Tibial nerve (tissue), 4 donors: ENCODE measurements at regions not wholly inside any gene's neighbourhood (a gene's known extent, or its start where the extent isn't known, plus 50 kb on each side); places are given as distances from the start of the nearest gene placed in this dataset.

Source experiments
- DNase-seq, 2 donors: peaks; one replicate each; pipeline ENCODE4 v3.0.0-alpha.2; 2019; ENCODE audit warnings: low spot score in 2 of 2
- H3K27ac ChIP-seq, 4 donors: fragments of 200-600 bp; sonication (generic) in 3 of 4; one replicate each; pipeline ENCODE4 v1.5.1; 2017 to 2019; ENCODE audit warnings: mild to moderate bottlenecking in 1 of 4
- H3K27me3 ChIP-seq, 2 donors: fragments of 200-600 bp; sonication (generic) in 1 of 2; one replicate each; pipeline versions ENCODE4 v1.5.1 to v1.6.0; 2017 to 2019
- H3K36me3 ChIP-seq, 3 donors: fragments of 200-600 bp; sonication (generic); one replicate each; pipeline ENCODE4 v1.5.1; 2018 to 2019
- H3K4me1 ChIP-seq, 4 donors: fragments of 200-600 bp; sonication (generic) in 3 of 4; one replicate each; pipeline ENCODE4 v1.5.1; 2017 to 2019
- H3K4me3 ChIP-seq, 4 donors: fragments of 200-600 bp; sonication (generic) in 3 of 4; one replicate each; pipeline ENCODE4 v1.5.1; 2017 to 2019; ENCODE audit warnings: mild to moderate bottlenecking in 1 of 4, moderate library complexity in 1 of 4
- H3K9me3 ChIP-seq, 4 donors: fragments of 200-600 bp; sonication (generic) in 3 of 4; one replicate each; pipeline ENCODE4 v1.5.1; 2017 to 2019
- CTCF ChIP-seq, 5 experiments: fragments of 200-600 bp in 3 of 5; fragments of 450-650 bp in 2 of 5; sonication (generic) in 3 of 5; IDR thresholded peaks; one replicate each; pipeline ENCODE4 v1.5.1; 2016 to 2019; ENCODE audit warnings: antibody characterized with exemption in 5 of 5, mild to moderate bottlenecking in 3 of 5, moderate library complexity in 2 of 5
- EP300 ChIP-seq, 2 donors: sonication (generic); formaldehyde crosslinking; IDR thresholded peaks; one replicate each; pipeline ENCODE4 v1.6.1; 2017; ENCODE audit warnings: antibody characterized with exemption in 2 of 2, mild to moderate bottlenecking in 1 of 2
- POLR2A ChIP-seq, 2 donors: fragments of 450-650 bp; IDR thresholded peaks; one replicate each; pipeline ENCODE4 v1.6.1; 2017; ENCODE audit warnings: antibody characterized with exemption in 2 of 2, mild to moderate bottlenecking in 2 of 2, moderate library complexity in 2 of 2
- WGBS, 2 donors: methylation state at CpG; one replicate each; pipeline ENCODE4 v1.1.5; 2018; 5-methylcytosine and 5-hydroxymethylcytosine counted together

GRCh38 chr2:63695583-63695982 lies 106.8 kb downstream of the MDH1 start:
- Histone ChIP-seq H3K4me3 (no peak overlapping the region), H3K27ac (no peak overlapping the region), H3K9me3 (no peaks in the 10 kb centered on the region), H3K4me1 (no peaks in the 10 kb centered on the region), H3K36me3 (no peaks in the 10 kb centered on the region), H3K27me3 (no peaks in the 10 kb centered on the region)
- DNase-seq: no peak
- TF ChIP-seq POLR2A (IDR thresholded peaks at IDR 0.05) (no peak), CTCF (IDR thresholded peaks at IDR 0.05) (no peak), EP300 (IDR thresholded peaks at IDR 0.05) (no peak)

GRCh38 chr2:63696496-63696895 lies 107.7 kb downstream of the MDH1 start:
- no peak overlapping the region for H3K4me3 ChIP-seq
- H3K4me1 ChIP-seq: no peaks in the 10 kb centered on the region
- DNase-seq: no peak
- TF ChIP-seq CTCF (IDR thresholded peaks at IDR 0.05): no peak
- no peak for TF ChIP-seq POLR2A (IDR thresholded peaks at IDR 0.05)
- TF ChIP-seq EP300 (IDR thresholded peaks at IDR 0.05): no peak
- H3K9me3 ChIP-seq: no peaks in the 10 kb centered on the region
- H3K36me3 ChIP-seq: no peaks in the 10 kb centered on the region
- WGBS, 2 donors: 64 to 72% methylated on average over 1 of the region's 1 CpG
- no peak overlapping the region for H3K27ac ChIP-seq
- H3K27me3 ChIP-seq: no peaks in the 10 kb centered on the region

GRCh38 chr2:63697160-63697559 lies 108.4 kb downstream of the MDH1 start:
- WGBS, 2 donors: 90 to 94% methylated on average over 4 of the region's 4 CpGs
- no peaks in the 10 kb centered on the region for H3K9me3 ChIP-seq
- no peaks in the 10 kb centered on the region for H3K27me3 ChIP-seq
- TF ChIP-seq CTCF (IDR thresholded peaks at IDR 0.05): no peak
- no peak for TF ChIP-seq EP300 (IDR thresholded peaks at IDR 0.05)
- no peak for TF ChIP-seq POLR2A (IDR thresholded peaks at IDR 0.05)
- H3K27ac ChIP-seq: no peak overlapping the region
- H3K36me3 ChIP-seq: no peaks in the 10 kb centered on the region
- no peak overlapping the region for H3K4me3 ChIP-seq
- H3K4me1 ChIP-seq: no peaks in the 10 kb centered on the region
- DNase-seq: no peak

- H3K36me3 ChIP-seq: no peaks in the 10 kb centered on the region
- H3K9me3 ChIP-seq: no peaks in the 10 kb centered on the region
- no peaks in the 10 kb centered on the region for H3K27me3 ChIP-seq
- peak; percentile 16 to 66 for DNase-seq
- peak overlapping the region in 3 of 4 donors; percentile 55 to 66 (median 61) for H3K27ac ChIP-seq
- H3K4me1 ChIP-seq: no peaks in the 10 kb centered on the region
- WGBS, 2 donors: 42 to 44% methylated on average over 6 of the region's 6 CpGs
- peak in 1 of 2 donors; percentile 63 for TF ChIP-seq EP300 (IDR thresholded peaks at IDR 0.05)
- TF ChIP-seq CTCF (IDR thresholded peaks at IDR 0.05): peak; percentile 31 to 60 (median 37)
- TF ChIP-seq POLR2A (IDR thresholded peaks at IDR 0.05): no peak
- no peak overlapping the region for H3K4me3 ChIP-seq
Observed at GRCh38 chr2:63698786-63699548, 110.2 kb downstream of the MDH1 start.

- WGBS, 2 donors: 82% methylated on average over 3 of the region's 3 CpGs
- H3K36me3 ChIP-seq: no peaks in the 10 kb centered on the region
Observed at GRCh38 chr2:63699549-63699839, 110.7 kb downstream of the MDH1 start.

More at GRCh38 chr2:63699549-63699839, 110.7 kb downstream of the MDH1 start:
- H3K4me3 ChIP-seq: no peak overlapping the region
- peak overlapping the region in 3 of 4 donors; percentile 32 to 61 (median 55) for H3K27ac ChIP-seq
- no peak for DNase-seq
- no peak for TF ChIP-seq CTCF (IDR thresholded peaks at IDR 0.05)
- H3K4me1 ChIP-seq: no peaks in the 10 kb centered on the region
- H3K27me3 ChIP-seq: no peaks in the 10 kb centered on the region
- no peaks in the 10 kb centered on the region for H3K9me3 ChIP-seq
